NCI-H460 (cell line): ENCODE measurements at regions not wholly inside any gene's neighbourhood (a gene's known extent, or its start where the extent isn't known, plus 50 kb on each side); places are given as distances from the start of the nearest gene placed in this dataset.

Experiments used
- DNase-seq: peaks from one replicate; pipeline ENCODE4 v3.0.0-alpha.2; 2016; ENCODE audit warnings: low read depth; ENCODE audit errors: extremely low read depth

GRCh38 chr1:235011599-235012435, 116.8 kb downstream of the TOMM20 start:
- no peak for DNase-seq

- no peak for DNase-seq
Measured at GRCh38 chr1:235011064-235011598, 117.5 kb downstream of the TOMM20 start.

- DNase-seq, result no peak
Measured at GRCh38 chr1:235009561-235010306, 118.9 kb downstream of the TOMM20 start.

- no peak for DNase-seq
Measured at GRCh38 chr1:235009074-235009473, 119.6 kb downstream of the TOMM20 start.

GRCh38 chr1:235008239-235008638, 120.4 kb downstream of the TOMM20 start:
- DNase-seq, result no peak

GRCh38 chr1:235006816-235007215, 121.8 kb downstream of the TOMM20 start:
- no peak for DNase-seq

DNA sequence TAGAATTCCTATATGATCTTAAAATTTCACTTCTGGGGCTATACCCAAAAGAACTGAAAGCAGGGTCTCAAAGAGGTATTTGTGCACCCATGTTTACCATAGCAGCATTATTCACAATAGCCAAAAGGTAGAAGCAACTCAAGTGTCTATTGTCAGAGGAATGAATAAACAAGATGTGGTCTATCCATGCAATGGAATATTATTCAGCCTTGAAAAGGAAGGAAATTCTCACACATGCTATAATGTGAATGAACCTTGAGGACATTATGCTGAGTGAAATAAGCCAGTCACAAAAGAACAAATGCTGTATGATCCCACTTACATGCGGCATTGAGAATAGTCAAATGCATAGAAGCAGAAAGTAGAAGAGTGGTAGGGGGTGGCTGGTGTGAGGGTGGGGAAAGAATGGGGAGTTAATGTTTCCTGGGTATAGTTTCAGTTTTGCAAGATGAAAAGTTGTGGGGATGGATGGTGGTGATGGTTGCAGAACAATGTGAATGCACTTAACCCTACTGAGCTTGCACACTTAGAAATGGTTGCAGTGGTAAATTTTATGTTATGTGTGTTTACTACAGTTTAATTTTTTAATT, 122.4 kb downstream of the TOMM20 start:
- no peak for DNase-seq

DNA sequence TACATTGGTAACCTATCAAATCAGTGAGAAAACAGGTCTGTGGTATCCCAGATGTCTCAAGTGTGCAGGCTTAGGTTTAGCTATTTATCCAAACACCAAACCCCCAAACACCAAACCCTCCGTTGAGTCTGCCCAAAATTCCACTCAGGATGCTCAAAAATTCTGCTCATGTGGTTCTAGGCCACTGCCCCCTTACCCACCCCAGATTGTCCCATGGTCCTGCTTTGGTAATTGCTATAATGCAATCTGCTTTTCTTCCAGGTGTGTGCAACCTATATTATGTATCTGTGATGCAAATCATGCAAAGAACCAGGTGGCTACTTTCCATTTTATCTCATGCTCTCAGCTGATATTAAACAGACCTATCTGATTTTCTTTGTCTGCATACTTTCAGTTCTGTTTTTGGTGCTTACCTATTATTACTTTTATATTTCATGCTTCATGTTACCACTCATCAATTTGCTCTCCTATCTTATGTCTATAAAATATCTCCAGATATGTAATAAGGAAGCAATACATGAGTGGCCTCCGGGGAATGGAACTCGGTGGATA, 123.7 kb downstream of the TOMM20 start:
- DNase-seq, result no peak

- DNase-seq, result no peak
Measured at GRCh38 chr1:235004276-235004675, 124.4 kb downstream of the TOMM20 start.

DNA sequence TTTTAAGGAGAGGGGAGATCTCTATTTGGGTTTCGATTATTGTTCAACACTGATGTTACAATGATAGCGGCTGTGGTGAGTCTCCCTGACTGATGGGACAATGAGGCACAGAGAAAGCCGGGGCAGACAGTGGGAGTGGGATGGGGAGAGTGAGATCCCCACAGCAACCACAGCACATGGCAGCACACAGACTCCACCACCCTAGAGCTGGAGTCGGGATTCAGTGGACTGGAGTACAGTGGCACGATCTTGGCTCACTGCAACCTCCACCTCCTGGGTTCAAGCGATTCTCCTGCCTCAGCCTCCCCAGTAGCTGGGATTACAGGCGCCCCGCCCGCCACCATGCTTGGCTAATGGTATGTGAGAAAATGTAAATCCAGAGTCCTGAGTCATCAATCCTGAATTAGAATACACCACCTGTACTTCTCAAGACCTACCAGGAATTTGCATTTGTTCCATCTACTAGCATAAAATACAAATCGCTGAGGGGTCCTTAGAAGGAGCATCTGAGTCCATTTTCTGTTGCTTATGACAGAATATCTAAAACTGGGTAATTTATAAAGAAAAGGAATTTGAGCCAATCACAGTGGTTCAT, 125.8 kb downstream of the TOMM20 start:
- no peak for DNase-seq

DNA sequence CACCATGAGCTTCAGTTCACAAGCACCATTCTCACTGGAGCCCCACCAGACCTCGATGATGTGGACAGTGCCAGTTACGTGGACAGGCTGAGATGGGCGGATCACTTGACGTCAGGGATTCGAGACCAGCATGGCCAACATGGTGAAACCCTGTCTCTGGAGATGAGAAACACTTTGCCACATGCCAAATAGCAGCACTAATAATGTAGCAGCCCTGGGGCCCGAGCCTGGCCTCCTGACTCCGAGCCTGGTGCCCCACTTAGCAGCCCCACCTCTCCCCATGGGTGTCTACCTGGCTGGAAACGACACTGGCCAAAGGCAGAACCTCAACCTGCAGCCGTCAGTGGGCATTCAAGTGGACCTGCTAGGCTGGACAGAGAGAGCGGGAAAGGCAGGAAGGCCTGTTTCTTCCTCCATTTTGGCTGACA, 129.1 kb downstream of the TOMM20 start:
- DNase-seq, result no peak

DNA sequence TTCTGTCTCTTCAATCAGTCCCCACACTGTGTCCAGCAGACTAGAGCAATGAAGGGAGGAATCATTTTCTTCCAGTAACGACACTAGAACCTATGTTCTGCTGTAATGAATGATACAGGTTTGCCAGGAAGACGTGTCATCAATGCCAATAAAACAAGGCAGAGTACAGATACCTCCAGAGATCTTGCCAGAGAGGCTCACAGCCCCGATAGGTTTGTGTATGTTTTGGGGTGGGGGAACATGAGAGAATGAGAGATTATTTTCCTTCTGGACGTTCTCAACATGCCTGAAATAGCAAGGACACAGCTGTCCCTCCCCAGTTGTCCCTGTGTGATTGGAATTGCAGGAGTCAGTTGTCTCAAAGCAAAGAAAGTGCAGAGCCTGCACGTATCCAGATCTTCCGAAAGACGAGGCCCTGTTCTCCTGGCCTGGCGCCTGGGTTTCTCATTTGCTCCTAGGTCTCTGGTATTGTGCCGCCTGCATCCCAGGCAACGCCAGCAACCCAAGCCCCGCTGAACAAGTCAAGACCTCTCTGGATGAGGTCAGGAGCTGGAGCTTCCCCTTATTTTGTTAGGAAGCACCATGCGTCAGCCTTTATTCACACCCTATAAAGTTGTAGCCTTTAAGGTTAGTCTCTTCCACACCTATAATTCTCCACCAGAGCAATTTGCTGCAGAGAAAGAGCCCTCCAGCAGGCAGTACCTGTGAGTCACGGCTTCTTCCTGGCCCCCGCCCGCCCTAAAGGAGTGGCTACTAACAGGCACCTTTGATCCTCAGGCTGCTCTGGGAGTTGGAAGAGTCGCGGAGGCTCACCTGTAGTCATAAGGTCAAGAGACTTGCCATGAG, 130.5 kb downstream of the TOMM20 start:
- DNase-seq, result no peak

DNA sequence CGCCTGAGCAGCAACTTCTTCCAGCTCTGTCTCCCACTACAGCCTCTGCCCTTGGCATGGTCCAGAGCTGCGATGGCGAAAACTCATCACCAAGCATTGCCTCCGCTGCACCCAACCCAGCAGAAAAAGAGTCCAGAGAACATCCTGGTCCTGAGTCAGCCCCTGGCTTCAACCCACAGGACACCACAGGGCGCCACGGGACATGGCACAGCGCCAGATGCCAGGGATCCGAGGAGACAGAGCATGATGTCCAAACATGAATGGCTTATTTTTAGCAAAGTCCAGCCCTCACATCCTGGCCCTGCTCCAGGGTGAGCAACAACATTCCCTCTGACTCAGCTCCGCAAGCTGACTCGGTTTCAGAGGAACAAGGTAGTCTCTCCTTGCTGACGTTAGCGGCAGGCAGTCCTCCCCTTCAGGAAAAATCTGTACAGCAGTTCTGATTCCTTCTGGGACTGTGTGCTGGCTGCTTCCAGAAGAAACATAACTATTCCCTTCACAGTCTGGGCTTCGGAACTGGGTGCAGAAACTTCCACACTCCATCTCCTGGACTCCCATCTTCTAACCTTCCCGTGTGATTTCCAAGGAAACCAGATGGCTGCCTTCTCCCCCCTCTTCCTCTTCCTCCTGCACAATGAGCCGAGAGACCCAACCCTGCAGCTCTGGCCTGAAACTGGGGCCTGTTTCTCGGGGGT, 131.3 kb downstream of the TOMM20 start:
- peak; percentile 97 for DNase-seq

- DNase-seq, result no peak
Measured at GRCh38 chr1:234996245-234996757, 132.3 kb downstream of the TOMM20 start.

- no peak for DNase-seq
Measured at GRCh38 chr1:234994436-234995295, 134.0 kb downstream of the TOMM20 start.

DNA sequence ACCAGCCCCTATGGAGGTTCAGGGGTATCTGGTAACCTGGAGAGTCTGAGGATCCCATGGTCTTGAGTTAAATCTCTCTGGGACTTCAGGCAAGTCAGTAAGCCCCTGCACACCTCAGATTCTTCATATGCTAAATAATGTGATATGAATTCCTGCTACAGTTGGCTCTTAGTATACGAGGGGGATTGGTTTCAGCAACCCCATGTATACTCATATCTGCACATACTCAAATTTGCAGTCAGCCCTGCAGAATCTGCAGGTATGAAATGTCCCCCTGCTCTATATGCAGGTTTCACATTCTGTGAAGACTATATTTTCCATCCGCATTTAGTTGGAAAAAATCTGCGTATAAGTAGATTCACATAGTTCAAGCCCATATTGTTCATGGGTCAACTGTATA, 136.6 kb downstream of the TOMM20 start:
- no peak for DNase-seq

GRCh38 chr1:234990874-234991801, 137.5 kb downstream of the TOMM20 start:
- DNase-seq, result no peak
